Right lobe of liver (tissue), 4 donors: ENCODE measurements at regions not wholly inside any gene's neighbourhood (a gene's known extent, or its start where the extent isn't known, plus 50 kb on each side); places are given as distances from the start of the nearest gene placed in this dataset.

Source experiments
- POLR2A ChIP-seq: fragments of 450-650 bp; IDR thresholded peaks from one replicate; pipeline ENCODE4 v1.6.1; 2017; ENCODE audit warnings: antibody characterized with exemption, mild to moderate bottlenecking
- TF ChIP-seq, protein P1 (sequence below), 4 donors: fragments of 200-600 bp in 3 of 4; fragments of 450-650 bp in 1 of 4; IDR thresholded peaks; one replicate each; pipeline versions ENCODE4 v1.5.1 to v1.8.0; 2016 to 2022; ENCODE audit warnings: antibody characterized with exemption in 4 of 4, mild to moderate bottlenecking in 2 of 4
- donor health status: DM: no; HTN: no; CAD: no.
- donor health status: DM: no; HTN: no; CAD: no.
- donor health status: DM: no; HTN: yes; CAD: no.

- TF ChIP-seq, protein P1, sequence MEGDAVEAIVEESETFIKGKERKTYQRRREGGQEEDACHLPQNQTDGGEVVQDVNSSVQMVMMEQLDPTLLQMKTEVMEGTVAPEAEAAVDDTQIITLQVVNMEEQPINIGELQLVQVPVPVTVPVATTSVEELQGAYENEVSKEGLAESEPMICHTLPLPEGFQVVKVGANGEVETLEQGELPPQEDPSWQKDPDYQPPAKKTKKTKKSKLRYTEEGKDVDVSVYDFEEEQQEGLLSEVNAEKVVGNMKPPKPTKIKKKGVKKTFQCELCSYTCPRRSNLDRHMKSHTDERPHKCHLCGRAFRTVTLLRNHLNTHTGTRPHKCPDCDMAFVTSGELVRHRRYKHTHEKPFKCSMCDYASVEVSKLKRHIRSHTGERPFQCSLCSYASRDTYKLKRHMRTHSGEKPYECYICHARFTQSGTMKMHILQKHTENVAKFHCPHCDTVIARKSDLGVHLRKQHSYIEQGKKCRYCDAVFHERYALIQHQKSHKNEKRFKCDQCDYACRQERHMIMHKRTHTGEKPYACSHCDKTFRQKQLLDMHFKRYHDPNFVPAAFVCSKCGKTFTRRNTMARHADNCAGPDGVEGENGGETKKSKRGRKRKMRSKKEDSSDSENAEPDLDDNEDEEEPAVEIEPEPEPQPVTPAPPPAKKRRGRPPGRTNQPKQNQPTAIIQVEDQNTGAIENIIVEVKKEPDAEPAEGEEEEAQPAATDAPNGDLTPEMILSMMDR (IDR thresholded peaks at IDR 0.05): no peak
- TF ChIP-seq POLR2A: no peak
These were observed 208.4 kb upstream of the IRX5 start for GRCh38 chr16:54722210-54722676.
